Right atrium auricular region (tissue), 2 donors: ENCODE measurements at regions not wholly inside any gene's neighbourhood (a gene's known extent, or its start where the extent isn't known, plus 50 kb on each side); places are given as distances from the start of the nearest gene placed in this dataset.
A peak's percentile ranks its signal among the peaks of the same experiment; 100 is the strongest.

Experiments
- DNase-seq: peaks from one replicate; pipeline ENCODE4 v3.0.0-alpha.2; 2019; ENCODE audit warnings: low spot score
- H3K27ac ChIP-seq, 2 donors: fragments of 200-600 bp; sonication (generic); 1 replicate in 1 of 2; 2 replicates in 1 of 2; pipeline ENCODE4 v1.5.1; 2016 to 2019
- H3K27me3 ChIP-seq, 2 donors: fragments of 200-600 bp; sonication (generic); one replicate each; pipeline versions ENCODE4 v1.5.1 to v1.6.0; 2017 to 2019
- H3K36me3 ChIP-seq: fragments of 200-600 bp; sonication (generic); one replicate; pipeline ENCODE4 v1.5.1; 2016
- H3K4me1 ChIP-seq, 2 donors: fragments of 200-600 bp; sonication (generic); one replicate each; pipeline versions ENCODE4 v1.5.1 to v1.6.0; 2017 to 2019
- H3K4me3 ChIP-seq, 2 donors: fragments of 200-600 bp; sonication (generic); 1 replicate in 1 of 2; 2 replicates in 1 of 2; pipeline ENCODE4 v1.5.1; 2017 to 2019; ENCODE audit warnings: mild to moderate bottlenecking in 1 of 2, moderate library complexity in 1 of 2
- H3K9me3 ChIP-seq, 2 donors: fragments of 200-600 bp; sonication (generic); one replicate each; pipeline ENCODE4 v1.5.1; 2019
- TF ChIP-seq, protein P1 (sequence below), 2 donors: fragments of 200-600 bp; sonication (generic); IDR thresholded peaks; one replicate each; pipeline ENCODE4 v1.5.1; 2019; ENCODE audit warnings: antibody characterized with exemption in 2 of 2

DNA sequence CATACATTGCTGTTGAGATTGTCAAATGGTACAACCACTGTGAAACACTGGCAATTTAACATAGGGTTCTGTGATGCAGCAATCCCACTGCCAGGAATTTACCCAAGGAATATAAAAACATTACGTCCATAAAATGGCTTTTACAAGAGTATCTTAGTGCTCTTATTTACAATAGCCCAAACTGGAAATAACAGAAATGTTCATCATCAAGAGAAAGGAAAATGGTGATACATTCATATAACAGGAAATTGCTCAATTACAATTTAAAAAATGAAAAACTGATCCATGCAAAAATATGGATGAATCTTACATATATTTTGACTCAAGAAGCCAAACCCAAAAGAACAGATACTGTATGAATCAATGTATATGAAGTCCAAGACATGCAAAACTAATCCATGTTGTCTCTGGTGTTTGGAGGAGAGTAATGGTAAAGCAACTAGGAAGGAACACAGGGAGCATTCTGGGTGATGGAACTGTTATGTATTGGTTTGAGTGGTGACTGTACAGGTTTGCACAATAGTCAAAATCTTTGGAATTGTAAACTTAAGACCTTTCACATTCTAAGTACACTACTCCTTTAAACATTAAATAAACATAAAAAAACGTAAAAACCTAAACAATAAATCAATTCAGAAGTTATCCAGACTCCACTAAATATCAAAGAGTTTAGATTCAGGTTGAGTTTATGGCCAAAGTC lies 104.8 kb upstream of the WDR75 start:
- Histone ChIP-seq H3K27me3 (no peaks in the 10 kb centered on the region), H3K4me1 (no peaks in the 10 kb centered on the region), H3K36me3 (no peaks in the 10 kb centered on the region), H3K27ac (no peak overlapping the region), H3K4me3 (no peak overlapping the region), H3K9me3 (peaks cover 0 to 11% of the 10 kb centered on the region in 2 donors)
- DNase-seq: no peak
- TF ChIP-seq, protein P1, sequence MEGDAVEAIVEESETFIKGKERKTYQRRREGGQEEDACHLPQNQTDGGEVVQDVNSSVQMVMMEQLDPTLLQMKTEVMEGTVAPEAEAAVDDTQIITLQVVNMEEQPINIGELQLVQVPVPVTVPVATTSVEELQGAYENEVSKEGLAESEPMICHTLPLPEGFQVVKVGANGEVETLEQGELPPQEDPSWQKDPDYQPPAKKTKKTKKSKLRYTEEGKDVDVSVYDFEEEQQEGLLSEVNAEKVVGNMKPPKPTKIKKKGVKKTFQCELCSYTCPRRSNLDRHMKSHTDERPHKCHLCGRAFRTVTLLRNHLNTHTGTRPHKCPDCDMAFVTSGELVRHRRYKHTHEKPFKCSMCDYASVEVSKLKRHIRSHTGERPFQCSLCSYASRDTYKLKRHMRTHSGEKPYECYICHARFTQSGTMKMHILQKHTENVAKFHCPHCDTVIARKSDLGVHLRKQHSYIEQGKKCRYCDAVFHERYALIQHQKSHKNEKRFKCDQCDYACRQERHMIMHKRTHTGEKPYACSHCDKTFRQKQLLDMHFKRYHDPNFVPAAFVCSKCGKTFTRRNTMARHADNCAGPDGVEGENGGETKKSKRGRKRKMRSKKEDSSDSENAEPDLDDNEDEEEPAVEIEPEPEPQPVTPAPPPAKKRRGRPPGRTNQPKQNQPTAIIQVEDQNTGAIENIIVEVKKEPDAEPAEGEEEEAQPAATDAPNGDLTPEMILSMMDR (IDR thresholded peaks at IDR 0.05): no peak

DNA sequence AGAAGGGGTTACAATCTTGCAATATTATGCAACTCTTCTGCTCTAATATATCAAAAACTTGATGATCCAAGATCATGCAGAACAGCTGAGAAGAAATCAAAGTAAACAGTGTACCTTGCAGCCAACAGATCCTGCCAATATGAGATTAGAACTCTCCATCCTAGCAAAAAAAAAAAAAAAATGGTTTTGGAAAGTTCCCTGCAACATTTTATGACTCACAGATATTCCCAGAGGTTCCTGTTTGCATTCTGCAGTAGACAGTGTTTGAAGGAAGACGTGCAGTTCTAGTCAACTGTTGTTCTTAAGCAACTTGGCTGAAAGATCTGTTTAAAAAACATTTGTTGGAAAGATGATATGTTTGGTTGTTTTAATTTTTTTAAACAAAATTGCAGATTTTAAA lies 103.6 kb upstream of the WDR75 start:
- no peaks in the 10 kb centered on the region for H3K36me3 ChIP-seq
- no peak for DNase-seq
- peaks cover 0 to 11% of the 10 kb centered on the region in 2 donors for H3K9me3 ChIP-seq
- H3K4me1 ChIP-seq: no peaks in the 10 kb centered on the region
- TF ChIP-seq, protein P1 (IDR thresholded peaks at IDR 0.05): no peak
- no peaks in the 10 kb centered on the region for H3K27me3 ChIP-seq
- H3K27ac ChIP-seq: peak overlapping the region in 1 of 2 donors; percentile 12
- H3K4me3 ChIP-seq: no peak overlapping the region

DNA sequence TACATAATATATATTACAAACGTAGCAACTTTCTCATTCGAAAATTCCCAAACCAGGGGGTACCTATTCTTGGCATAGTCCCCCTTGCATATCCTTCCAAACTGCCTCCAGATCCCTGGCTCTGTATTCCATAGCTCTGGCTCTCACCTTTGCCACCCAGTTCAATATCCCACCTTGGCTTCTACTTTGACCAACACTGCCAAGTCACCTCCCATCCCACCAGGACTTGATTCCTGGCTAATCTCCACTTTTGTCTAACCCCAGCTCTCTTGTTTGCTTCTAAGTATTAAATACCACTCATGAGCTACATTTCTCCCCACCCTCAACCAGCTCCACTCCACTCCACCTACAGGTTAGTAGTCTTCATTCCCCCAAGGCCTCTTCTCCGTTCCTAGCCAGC lies 103.2 kb upstream of the WDR75 start:
- H3K4me3 ChIP-seq: no peak overlapping the region
- H3K9me3 ChIP-seq: peaks cover 0 to 11% of the 10 kb centered on the region in 2 donors
- no peaks in the 10 kb centered on the region for H3K27me3 ChIP-seq
- no peaks in the 10 kb centered on the region for H3K36me3 ChIP-seq
- H3K4me1 ChIP-seq: no peaks in the 10 kb centered on the region
- TF ChIP-seq, protein P1 (IDR thresholded peaks at IDR 0.05): no peak
- no peak for DNase-seq
- peak overlapping the region; percentile 12 to 40 for H3K27ac ChIP-seq

DNA sequence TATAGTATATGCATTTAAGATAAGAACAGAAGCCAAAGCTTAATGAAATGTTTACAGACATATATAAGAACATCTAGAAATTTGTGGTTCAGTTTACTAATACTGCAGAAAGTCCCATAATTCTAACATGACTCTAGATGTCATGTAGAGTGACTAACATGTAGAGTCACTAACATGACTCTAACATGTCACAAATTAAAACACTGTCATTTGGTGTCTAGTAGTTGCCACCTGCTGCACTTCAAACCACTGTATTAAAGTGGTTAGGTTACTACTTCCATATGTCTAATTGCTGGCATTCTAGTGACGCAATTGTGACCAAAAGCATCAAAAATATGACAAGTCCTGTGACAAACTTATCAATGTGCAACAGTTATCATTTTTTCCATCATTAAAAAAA lies 100.2 kb upstream of the WDR75 start:
- no peaks in the 10 kb centered on the region for H3K4me1 ChIP-seq
- DNase-seq: no peak
- TF ChIP-seq, protein P1 (IDR thresholded peaks at IDR 0.05): no peak
- no peak overlapping the region for H3K27ac ChIP-seq
- H3K9me3 ChIP-seq: peaks cover 0 to 11% of the 10 kb centered on the region in 2 donors
- no peak overlapping the region for H3K4me3 ChIP-seq
- H3K27me3 ChIP-seq: no peaks in the 10 kb centered on the region
- no peaks in the 10 kb centered on the region for H3K36me3 ChIP-seq

DNA sequence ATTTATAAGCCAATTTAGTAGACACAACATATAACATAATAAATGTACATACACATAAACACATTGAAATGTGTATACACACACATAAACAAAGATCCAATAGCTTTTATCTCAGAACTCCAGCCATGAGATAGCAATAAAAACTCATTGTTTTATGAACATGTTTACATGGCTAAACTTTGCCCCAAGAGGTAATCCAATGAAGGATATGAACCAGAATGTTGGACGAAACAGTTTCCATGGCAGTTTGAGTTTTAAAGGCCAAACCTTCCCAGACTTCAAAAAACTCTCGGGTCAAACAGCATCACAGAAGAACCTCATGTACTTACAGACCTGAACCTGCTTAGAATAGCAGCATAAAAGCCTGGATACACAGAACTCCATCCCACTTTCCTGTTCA lies 97.2 kb upstream of the WDR75 start:
- Histone ChIP-seq H3K4me3 (no peak overlapping the region), H3K27ac (no peak overlapping the region), H3K36me3 (no peaks in the 10 kb centered on the region), H3K27me3 (no peaks in the 10 kb centered on the region), H3K4me1 (no peaks in the 10 kb centered on the region), H3K9me3 (peaks cover 0 to 15% of the 10 kb centered on the region in 2 donors)
- TF ChIP-seq, protein P1 (IDR thresholded peaks at IDR 0.05): no peak
- no peak for DNase-seq

DNA sequence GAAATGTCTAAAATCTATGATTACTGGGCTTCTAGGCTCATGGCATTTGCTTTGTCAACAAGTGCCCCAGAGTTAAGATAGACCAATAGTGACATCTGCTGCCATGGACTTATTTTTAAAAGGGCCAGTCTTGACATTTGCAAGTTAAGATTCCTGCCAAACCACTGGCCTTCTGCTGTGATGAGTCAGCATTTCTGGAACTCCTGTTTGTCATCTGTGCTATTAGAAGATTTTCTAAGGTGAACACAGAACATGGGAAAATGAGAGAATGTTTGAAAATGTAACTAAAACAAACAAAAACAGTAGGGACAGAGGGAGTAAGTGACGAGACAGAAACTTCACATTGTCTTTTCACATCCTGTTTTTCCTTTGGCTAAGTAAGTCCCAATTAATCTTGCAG lies 93.7 kb upstream of the WDR75 start:
- no peaks in the 10 kb centered on the region for H3K36me3 ChIP-seq
- H3K27ac ChIP-seq: peak overlapping the region; percentile 63 to 67
- TF ChIP-seq, protein P1 (IDR thresholded peaks at IDR 0.05): peak in 1 of 2 donors; percentile 38
- peak; percentile 71 for DNase-seq
- H3K27me3 ChIP-seq: no peaks in the 10 kb centered on the region
- no peak overlapping the region for H3K4me3 ChIP-seq
- peaks cover 0 to 8% of the 10 kb centered on the region in 2 donors for H3K9me3 ChIP-seq
- no peaks in the 10 kb centered on the region for H3K4me1 ChIP-seq
